CD4-positive, alpha-beta T cell (primary cell): ENCODE measurements at regions not wholly inside any gene's neighbourhood (a gene's known extent, or its start where the extent isn't known, plus 50 kb on each side); places are given as distances from the start of the nearest gene placed in this dataset.

Experiments
- ATAC-seq: fragments of 200-7000 bp; cut with Tn5 transposase; one replicate; pipeline ENCODE4 v1.10.0; 2022; ENCODE audit warnings: mild to moderate bottlenecking; ENCODE audit not compliant: poor library complexity
- CTCF ChIA-PET: fragments of 350-600 bp; sonication (Branson Sonifier 250); formaldehyde crosslinking; loops from one replicate; lab custom pipeline; 2021; ENCODE audit warnings: antibody characterized with exemption, inconsistent platforms; lab: Charles Lee
- POLR2A ChIA-PET: fragments of 350-600 bp; sonication (Branson Sonifier 250); formaldehyde crosslinking; loops from one replicate; lab custom pipeline; 2021; ENCODE audit warnings: antibody characterized with exemption, inconsistent platforms; lab: Charles Lee
- DNase-seq, 14 experiments: peaks; one replicate each; pipeline ENCODE4 v3.0.0-alpha.2; 2013 to 2020; ENCODE audit warnings: mixed read lengths in 2 of 14
- H3K27ac ChIP-seq, 2 donors: one replicate each; pipeline versions ENCODE4 v1.5.1 to v1.7.0; 2013; ENCODE audit warnings: low read length in 2 of 2, low read depth in 1 of 2, mild to moderate bottlenecking in 1 of 2
- H3K27me3 ChIP-seq, 2 experiments: 1 replicate in 1 of 2; 2 replicates in 1 of 2; pipeline versions ENCODE4 v1.6.1 to v1.7.0; 2013; ENCODE audit warnings: low read length in 2 of 2, control low read depth in 1 of 2, mild to moderate bottlenecking in 1 of 2, moderate library complexity in 1 of 2; ENCODE audit not compliant: insufficient read depth in 2 of 2, control insufficient read depth in 1 of 2
- H3K36me3 ChIP-seq: one replicate; pipeline ENCODE4 v1.6.1; 2013; ENCODE audit warnings: low read length, control low read depth; ENCODE audit not compliant: insufficient read depth
- H3K4me1 ChIP-seq: one replicate; pipeline ENCODE4 v1.6.1; 2013; ENCODE audit warnings: low read length, control low read depth; ENCODE audit not compliant: insufficient read depth
- H3K4me3 ChIP-seq: one replicate; pipeline ENCODE4 v1.5.1; 2013; ENCODE audit warnings: mild to moderate bottlenecking, low read length, moderate library complexity
- H3K9me3 ChIP-seq, 2 experiments: 1 replicate in 1 of 2; 2 replicates in 1 of 2; pipeline versions ENCODE4 v1.6.1 to v1.7.0; 2013; ENCODE audit warnings: low read length in 2 of 2, mild to moderate bottlenecking in 2 of 2, control low read depth in 1 of 2, moderate library complexity in 1 of 2; ENCODE audit not compliant: control insufficient read depth in 1 of 2, insufficient read depth in 1 of 2
- H3K27ac Mint-ChIP-seq: one replicate; pipeline ENCODE4 v1.8.0; 2020; ENCODE audit warnings: mixed read lengths
- H3K27me3 Mint-ChIP-seq: one replicate; pipeline ENCODE4 v1.8.0; 2021; ENCODE audit warnings: mixed read lengths
- H3K36me3 Mint-ChIP-seq: one replicate; pipeline ENCODE4 v1.8.0; 2021; ENCODE audit warnings: low read depth, mixed read lengths
- H3K4me1 Mint-ChIP-seq: one replicate; pipeline ENCODE4 v1.8.0; 2021; ENCODE audit warnings: low read depth, mixed read lengths
- H3K4me3 Mint-ChIP-seq: one replicate; pipeline ENCODE4 v1.8.0; 2020; ENCODE audit warnings: mild to moderate bottlenecking, mixed read lengths
- H3K9me3 Mint-ChIP-seq: one replicate; pipeline ENCODE4 v1.8.0; 2020; ENCODE audit warnings: mixed read lengths
- CTCF ChIP-seq: fragments of 200-600 bp; IDR thresholded peaks from one replicate; pipeline ENCODE4 v1.8.0; 2022; ENCODE audit warnings: antibody characterized with exemption, mild to moderate bottlenecking
- intact Hi-C, 2 experiments: fragments of 100-400 bp; cut with DNase I in 1 of 2; cut with micrococcal nuclease in 1 of 2; formaldehyde crosslinking; loops; one replicate each; pipeline versions ENCODE4 v1.15.1 to v1.9.0; 2023 to 2025; cut with DNase I, micrococcal nuclease

GRCh38 chr6:113082745-113083144 lies 735.6 kb downstream of the RFPL4B start:
- TF ChIP-seq CTCF = no peak

GRCh38 chr6:113083947-113084346 lies 736.8 kb downstream of the RFPL4B start:
- Histone ChIP-seq H3K9me3 (peaks cover 0 to 4% of the 10 kb centered on the region in 2 experiments), H3K4me1 (no peaks in the 10 kb centered on the region), H3K27me3 (no peaks in the 10 kb centered on the region), H3K27ac (no peak overlapping the region), H3K36me3 (no peaks in the 10 kb centered on the region), H3K4me3 (no peak overlapping the region)
- DNase-seq (no peak), ATAC-seq (no peak)
- H3K27ac Mint-ChIP-seq = no peak overlapping the region
- TF ChIP-seq CTCF = no peak
- peaks cover 3% of the 10 kb centered on the region for H3K9me3 Mint-ChIP-seq
- no peaks in the 10 kb centered on the region for H3K36me3 Mint-ChIP-seq
- no peaks in the 10 kb centered on the region for H3K27me3 Mint-ChIP-seq
- no peaks in the 10 kb centered on the region for H3K4me1 Mint-ChIP-seq
- CTCF ChIA-PET = no interaction called here
- intact Hi-C loops = no loop called here
- no peak overlapping the region for H3K4me3 Mint-ChIP-seq
- POLR2A ChIA-PET = no interaction called here

More at GRCh38 chr6:113082745-113083144, 735.6 kb downstream of the RFPL4B start:
- Histone ChIP-seq H3K27ac (no peak overlapping the region), H3K4me3 (no peak overlapping the region), H3K4me1 (no peaks in the 10 kb centered on the region), H3K36me3 (no peaks in the 10 kb centered on the region), H3K27me3 (no peaks in the 10 kb centered on the region), H3K9me3 (peaks cover 0 to 4% of the 10 kb centered on the region in 2 experiments)
- Mint-ChIP-seq H3K9me3 (no peaks in the 10 kb centered on the region), H3K4me1 (no peaks in the 10 kb centered on the region), H3K4me3 (no peak overlapping the region), H3K27me3 (no peaks in the 10 kb centered on the region), H3K27ac (no peak overlapping the region), H3K36me3 (no peaks in the 10 kb centered on the region)
- ChIA-PET CTCF (interaction anchor here (0.6 kb wide), 1 partner anchor 31 kb away, joined by 3 read pairs; no protein-coding TSS in a partner anchor), POLR2A (no interaction called here)
- intact Hi-C loops = no loop called here
- no peak for ATAC-seq
- no peak for DNase-seq

- H3K4me1 ChIP-seq = no peaks in the 10 kb centered on the region
- no peaks in the 10 kb centered on the region for H3K27me3 Mint-ChIP-seq
- H3K4me3 Mint-ChIP-seq = no peak overlapping the region
- H3K36me3 Mint-ChIP-seq = no peaks in the 10 kb centered on the region
- ATAC-seq (no peak), DNase-seq (no peak)
- H3K9me3 ChIP-seq = peaks cover 0 to 4% of the 10 kb centered on the region in 2 experiments
- intact Hi-C loops = no loop called here
- H3K36me3 ChIP-seq = no peaks in the 10 kb centered on the region
- POLR2A ChIA-PET = no interaction called here
- H3K27me3 ChIP-seq = no peaks in the 10 kb centered on the region
- TF ChIP-seq CTCF = no peak
- no peak overlapping the region for H3K27ac Mint-ChIP-seq
- no peaks in the 10 kb centered on the region for H3K4me1 Mint-ChIP-seq
- CTCF ChIA-PET = no interaction called here
- H3K27ac ChIP-seq = no peak overlapping the region
- H3K9me3 Mint-ChIP-seq = peaks cover 3% of the 10 kb centered on the region
- H3K4me3 ChIP-seq = no peak overlapping the region
Observed at GRCh38 chr6:113089056-113089455, 741.9 kb downstream of the RFPL4B start.
